ENCODE measurements at regions not wholly inside any gene's neighbourhood (a gene's known extent, or its start where the extent isn't known, plus 50 kb on each side); places are given as distances from the start of the nearest gene placed in this dataset.

DNA sequence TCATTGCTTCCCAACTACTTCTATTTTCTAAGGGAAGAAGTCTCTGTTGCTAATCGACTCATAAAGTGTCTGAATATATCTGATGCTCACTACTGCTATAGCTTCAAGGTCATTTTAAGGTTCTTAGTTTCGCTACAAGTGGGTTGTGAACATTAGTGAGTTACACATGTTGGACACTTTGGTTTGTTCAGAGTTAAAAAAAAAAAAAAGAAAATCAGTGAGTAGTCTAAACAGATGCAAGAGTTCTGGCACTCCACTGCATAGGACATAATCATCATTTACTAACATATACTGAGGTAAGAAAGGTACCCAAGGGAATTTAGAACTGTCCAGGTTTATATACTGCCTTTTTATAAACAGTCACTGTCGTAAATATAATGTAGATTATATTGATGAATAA, 108.8 kb downstream of the KLF12 start:
- Histone ChIP-seq H3K79me2 (ENCODE audit: insufficient read depth, low read length) (no peaks in the 10 kb centered on the region), H3K27ac (ENCODE audit: low read depth in 1 of 2, low read length in 2 of 2) (no peak overlapping the region), H2AFZ (ENCODE audit: insufficient read depth, low read depth, low read length, poor library complexity, severe bottlenecking) (no peak overlapping the region), H3K4me2 (replicated peaks; ENCODE audit: extremely low read depth, low read length, poor library complexity, severe bottlenecking) (no peak overlapping the region), H3K4me1 (ENCODE audit: control insufficient read depth in 1 of 2, insufficient read depth in 2 of 2, low read length in 2 of 2) (no peaks in the 10 kb centered on the region), H3K9me3 (replicated peaks in 1 of 2; ENCODE audit: control insufficient read depth in 1 of 2, insufficient read depth in 1 of 2, low read length in 2 of 2) (peaks cover 0 to 5% of the 10 kb centered on the region in 2 donors), H3K4me3 (replicated peaks in 1 of 3; ENCODE audit: low read depth in 2 of 3, low read length in 3 of 3) (no peak overlapping the region), H4K20me1 (ENCODE audit: insufficient read depth, low read length) (no peaks in the 10 kb centered on the region), H3K36me3 (replicated peaks in 1 of 2; ENCODE audit: control insufficient read depth in 1 of 2, insufficient read depth in 2 of 2, low read length in 2 of 2) (no peaks in the 10 kb centered on the region), H3K9ac (ENCODE audit: insufficient read depth, low read length, poor library complexity, severe bottlenecking) (no peak overlapping the region), H3K27me3 (ENCODE audit: control insufficient read depth in 2 of 2, insufficient read depth in 2 of 2, low read length in 2 of 2) (no peaks in the 10 kb centered on the region)
- intact Hi-C loops (cut with micrococcal nuclease), result no loop called here
- DNase-seq, result no peak
- no CpG with 5 or more reads among the region's 3 CpGs for WGBS (ENCODE audit: insufficient coverage)
- Mint-ChIP-seq H3K27ac (no peak overlapping the region), H3K36me3 (no peaks in the 10 kb centered on the region), H3K27me3 (ENCODE audit: low read depth in 3 of 3) (peaks cover 0 to 3% (median 0%) of the 10 kb centered on the region in 3 donors), H3K9me3 (peaks cover 3 to 14% (median 8%) of the 10 kb centered on the region in 7 donors), H3K4me3 (no peak overlapping the region), H3K4me1 (peaks cover 4% of the 10 kb centered on the region)
- TF ChIP-seq, protein P1, sequence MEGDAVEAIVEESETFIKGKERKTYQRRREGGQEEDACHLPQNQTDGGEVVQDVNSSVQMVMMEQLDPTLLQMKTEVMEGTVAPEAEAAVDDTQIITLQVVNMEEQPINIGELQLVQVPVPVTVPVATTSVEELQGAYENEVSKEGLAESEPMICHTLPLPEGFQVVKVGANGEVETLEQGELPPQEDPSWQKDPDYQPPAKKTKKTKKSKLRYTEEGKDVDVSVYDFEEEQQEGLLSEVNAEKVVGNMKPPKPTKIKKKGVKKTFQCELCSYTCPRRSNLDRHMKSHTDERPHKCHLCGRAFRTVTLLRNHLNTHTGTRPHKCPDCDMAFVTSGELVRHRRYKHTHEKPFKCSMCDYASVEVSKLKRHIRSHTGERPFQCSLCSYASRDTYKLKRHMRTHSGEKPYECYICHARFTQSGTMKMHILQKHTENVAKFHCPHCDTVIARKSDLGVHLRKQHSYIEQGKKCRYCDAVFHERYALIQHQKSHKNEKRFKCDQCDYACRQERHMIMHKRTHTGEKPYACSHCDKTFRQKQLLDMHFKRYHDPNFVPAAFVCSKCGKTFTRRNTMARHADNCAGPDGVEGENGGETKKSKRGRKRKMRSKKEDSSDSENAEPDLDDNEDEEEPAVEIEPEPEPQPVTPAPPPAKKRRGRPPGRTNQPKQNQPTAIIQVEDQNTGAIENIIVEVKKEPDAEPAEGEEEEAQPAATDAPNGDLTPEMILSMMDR (IDR thresholded peaks at IDR 0.05), result no peak

DNA sequence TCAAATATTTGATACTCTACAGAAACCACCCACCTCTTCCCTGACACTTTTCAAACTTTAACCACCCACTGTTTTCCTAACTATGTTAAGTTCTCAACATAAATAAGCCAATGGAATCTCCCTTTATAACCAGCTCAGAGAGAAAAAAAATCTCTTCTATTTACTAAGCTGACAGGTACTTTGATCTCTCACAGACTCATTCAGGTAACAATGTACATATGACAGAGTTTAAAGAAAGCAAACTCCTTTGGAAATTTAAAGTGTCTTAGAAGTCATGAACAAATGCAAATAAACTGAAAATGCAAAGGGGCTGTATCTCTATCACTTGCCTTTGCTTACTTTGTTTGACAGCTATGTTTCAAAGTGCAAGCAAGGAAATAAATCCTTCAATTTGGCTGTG, 109.3 kb downstream of the KLF12 start:
- DNase-seq, result no peak

More for the DNA sequence above, 109.3 kb downstream of the KLF12 start:
- Histone ChIP-seq H4K20me1 (ENCODE audit: insufficient read depth, low read length) (no peaks in the 10 kb centered on the region), H2AFZ (ENCODE audit: insufficient read depth, low read depth, low read length, poor library complexity, severe bottlenecking) (no peak overlapping the region), H3K36me3 (replicated peaks in 1 of 2; ENCODE audit: control insufficient read depth in 1 of 2, insufficient read depth in 2 of 2, low read length in 2 of 2) (no peaks in the 10 kb centered on the region), H3K4me3 (replicated peaks in 1 of 3; ENCODE audit: low read depth in 2 of 3, low read length in 3 of 3) (no peak overlapping the region), H3K9ac (ENCODE audit: insufficient read depth, low read length, poor library complexity, severe bottlenecking) (no peak overlapping the region), H3K79me2 (ENCODE audit: insufficient read depth, low read length) (no peaks in the 10 kb centered on the region), H3K4me2 (replicated peaks; ENCODE audit: extremely low read depth, low read length, poor library complexity, severe bottlenecking) (no peak overlapping the region), H3K27me3 (ENCODE audit: control insufficient read depth in 2 of 2, insufficient read depth in 2 of 2, low read length in 2 of 2) (no peaks in the 10 kb centered on the region), H3K9me3 (replicated peaks in 1 of 2; ENCODE audit: control insufficient read depth in 1 of 2, insufficient read depth in 1 of 2, low read length in 2 of 2) (peaks cover 0 to 5% of the 10 kb centered on the region in 2 donors), H3K27ac (ENCODE audit: low read depth in 1 of 2, low read length in 2 of 2) (no peak overlapping the region), H3K4me1 (ENCODE audit: control insufficient read depth in 1 of 2, insufficient read depth in 2 of 2, low read length in 2 of 2) (no peaks in the 10 kb centered on the region)
- TF ChIP-seq, protein P1 (IDR thresholded peaks at IDR 0.05), result no peak
- Mint-ChIP-seq H3K9me3 (peaks cover 3 to 14% (median 8%) of the 10 kb centered on the region in 7 donors), H3K4me1 (peaks cover 4% of the 10 kb centered on the region), H3K27ac (no peak overlapping the region), H3K36me3 (no peaks in the 10 kb centered on the region), H3K4me3 (no peak overlapping the region), H3K27me3 (ENCODE audit: low read depth in 3 of 3) (peaks cover 0 to 3% (median 0%) of the 10 kb centered on the region in 3 donors)
- intact Hi-C loops (cut with micrococcal nuclease), result no loop called here

Measured in CD14-positive monocyte (primary cell).